HG03442 (cell line): ENCODE measurements at regions not wholly inside any gene's neighbourhood (a gene's known extent, or its start where the extent isn't known, plus 50 kb on each side); places are given as distances from the start of the nearest gene placed in this dataset.
"Not testable (repeated sequence)": the region's sequence is repeated elsewhere in the genome, so short reads cannot be mapped to it uniquely, and the experiment has no call there.

Experiments
- ATAC-seq: cut with Tn5 transposase; IDR thresholded peaks from one replicate; pipeline ENCODE4 v1.9.1; 2021; ENCODE audit warnings: mild to moderate bottlenecking, moderate library complexity; ENCODE audit not compliant: unreplicated experiment

- no peak for ATAC-seq
These were observed 52.7 kb upstream of the SERBP1 start for GRCh38 chr1:67482733-67483482.

- ATAC-seq: no peak
These were observed 54.3 kb upstream of the SERBP1 start for GRCh38 chr1:67484492-67484891.

GRCh38 chr1:67485046-67485811 is 55.0 kb upstream of the SERBP1 start:
- ATAC-seq: no peak

GRCh38 chr1:67489643-67490042 is 59.4 kb upstream of the SERBP1 start:
- ATAC-seq: peak; percentile 75

- no peak for ATAC-seq
These were observed 61.1 kb upstream of the SERBP1 start for GRCh38 chr1:67491280-67491679.

- no peak for ATAC-seq
These were observed 62.9 kb upstream of the SERBP1 start for GRCh38 chr1:67493148-67493547.

GRCh38 chr1:67495327-67495726 is 65.1 kb upstream of the SERBP1 start:
- ATAC-seq: no peak

- no peak for ATAC-seq
These were observed 66.1 kb upstream of the SERBP1 start for GRCh38 chr1:67496329-67496728.

GRCh38 chr1:67500413-67500959 is 70.3 kb upstream of the SERBP1 start:
- ATAC-seq: peak; percentile 97

- no peak for ATAC-seq
These were observed 73.8 kb upstream of the SERBP1 start for GRCh38 chr1:67503974-67504373.

GRCh38 chr1:67513392-67514294 is 83.4 kb upstream of the SERBP1 start:
- not testable (repeated sequence) for ATAC-seq

GRCh38 chr1:67514300-67514699 is 84.1 kb upstream of the SERBP1 start:
- ATAC-seq: no peak

GRCh38 chr1:67514786-67515185 is 84.6 kb upstream of the SERBP1 start:
- ATAC-seq: no peak

GRCh38 chr1:67515324-67516080 is 85.3 kb upstream of the SERBP1 start:
- ATAC-seq: no peak

GRCh38 chr1:67517046-67517445 is 86.8 kb upstream of the SERBP1 start:
- no peak for ATAC-seq

- no peak for ATAC-seq
These were observed 91.8 kb upstream of the SERBP1 start for GRCh38 chr1:67522001-67522441.

- no peak for ATAC-seq
These were observed 92.6 kb upstream of the SERBP1 start for GRCh38 chr1:67522793-67523192.

- ATAC-seq: no peak
These were observed 94.2 kb upstream of the SERBP1 start for GRCh38 chr1:67524143-67525052.
